Upper lobe of left lung (tissue), 6 donors: ENCODE measurements at regions not wholly inside any gene's neighbourhood (a gene's known extent, or its start where the extent isn't known, plus 50 kb on each side); places are given as distances from the start of the nearest gene placed in this dataset.

Experiments used
- ATAC-seq, 2 donors: fragments of 200-7000 bp; cut with Tn5 transposase; one replicate each; pipeline ENCODE4 v1.9.1; 2022; ENCODE audit warnings: mild to moderate bottlenecking in 2 of 2, moderate library complexity in 2 of 2; ENCODE audit not compliant: low FRiP score in 2 of 2
- DNase-seq, 2 donors: peaks; one replicate each; pipeline ENCODE4 v3.0.0-alpha.2; 2019 to 2020
- H3K27ac ChIP-seq, 4 donors: fragments of 200-600 bp; sonication (generic); one replicate each; pipeline ENCODE4 v1.5.1; 2016 to 2019
- H3K27me3 ChIP-seq, 4 donors: fragments of 200-600 bp; sonication (generic); one replicate each; pipeline ENCODE4 v1.5.1; 2017 to 2019
- H3K36me3 ChIP-seq, 4 donors: fragments of 200-600 bp; sonication (generic); one replicate each; pipeline ENCODE4 v1.5.1; 2016 to 2019
- H3K4me1 ChIP-seq, 4 donors: fragments of 200-600 bp; sonication (generic); one replicate each; pipeline ENCODE4 v1.5.1; 2018 to 2019
- H3K4me3 ChIP-seq, 4 donors: fragments of 200-600 bp; sonication (generic); one replicate each; pipeline ENCODE4 v1.5.1; 2017 to 2019; ENCODE audit warnings: mild to moderate bottlenecking in 2 of 4, moderate library complexity in 1 of 4
- H3K9me3 ChIP-seq, 4 donors: fragments of 200-600 bp; sonication (generic); one replicate each; pipeline ENCODE4 v1.5.1; 2018 to 2019
- EP300 ChIP-seq, 4 donors: sonication (generic); formaldehyde crosslinking; IDR thresholded peaks; one replicate each; pipeline ENCODE4 v1.5.1; 2017; ENCODE audit warnings: antibody characterized with exemption in 4 of 4, control low read depth in 2 of 4
- POLR2A ChIP-seq, 4 donors: fragments of 450-650 bp; IDR thresholded peaks; one replicate each; pipeline ENCODE4 v1.5.1; 2016 to 2017; ENCODE audit warnings: antibody characterized with exemption in 4 of 4, mild to moderate bottlenecking in 2 of 4
- POLR2AphosphoS5 ChIP-seq, 2 donors: sonication (generic); formaldehyde crosslinking; IDR thresholded peaks; one replicate each; pipeline ENCODE4 v1.5.1; 2017; ENCODE audit warnings: antibody characterized with exemption in 2 of 2
- WGBS, 2 donors: methylation state at CpG; one replicate each; pipeline ENCODE4 v1.1.5; 2017 to 2018; 5-methylcytosine and 5-hydroxymethylcytosine counted together
- TF ChIP-seq, protein P1 (sequence below), 6 experiments: fragments of 450-650 bp in 4 of 6; fragments of 200-600 bp in 2 of 6; sonication (generic) in 2 of 6; IDR thresholded peaks; one replicate each; pipeline ENCODE4 v1.5.1; 2016 to 2019; ENCODE audit warnings: antibody characterized with exemption in 6 of 6
- donor health status: DM: no; HTN: no; CAD: no; lungs with moderate emphysema.
- donor health status: DM: no; HTN: yes; CAD: no; lungs with severe emphysema.

DNA sequence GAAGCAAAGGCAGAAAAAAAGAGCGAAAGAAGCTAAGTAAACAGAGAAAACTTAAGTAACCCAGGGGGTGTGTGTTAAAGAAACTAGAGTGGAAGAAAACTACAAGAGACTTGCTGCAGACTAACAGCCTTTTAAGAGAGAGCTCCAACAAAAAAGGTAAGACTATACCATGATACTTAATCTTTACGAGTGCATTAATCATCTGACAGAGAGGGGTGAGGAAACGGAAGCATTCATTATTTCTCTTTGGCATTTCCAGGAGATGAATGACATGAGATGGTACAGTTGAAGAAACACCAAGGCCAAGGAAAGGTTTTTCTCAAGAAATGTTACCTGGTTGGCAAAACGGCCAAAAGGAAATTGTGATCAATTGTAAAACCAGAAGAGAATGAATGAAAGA is 906.8 kb downstream of the QKI start:
- H3K4me3 ChIP-seq, result no peak overlapping the region
- 75 to 77% methylated on average over 4 of the region's 4 CpGs for WGBS, 2 donors
- H3K27me3 ChIP-seq, result no peaks in the 10 kb centered on the region
- H3K4me1 ChIP-seq, result no peaks in the 10 kb centered on the region
- H3K27ac ChIP-seq, result no peak overlapping the region
- no peak for TF ChIP-seq POLR2A (IDR thresholded peaks at IDR 0.05)
- TF ChIP-seq POLR2AphosphoS5 (IDR thresholded peaks at IDR 0.05), result no peak
- no peak for TF ChIP-seq EP300 (IDR thresholded peaks at IDR 0.05)
- TF ChIP-seq, protein P1, sequence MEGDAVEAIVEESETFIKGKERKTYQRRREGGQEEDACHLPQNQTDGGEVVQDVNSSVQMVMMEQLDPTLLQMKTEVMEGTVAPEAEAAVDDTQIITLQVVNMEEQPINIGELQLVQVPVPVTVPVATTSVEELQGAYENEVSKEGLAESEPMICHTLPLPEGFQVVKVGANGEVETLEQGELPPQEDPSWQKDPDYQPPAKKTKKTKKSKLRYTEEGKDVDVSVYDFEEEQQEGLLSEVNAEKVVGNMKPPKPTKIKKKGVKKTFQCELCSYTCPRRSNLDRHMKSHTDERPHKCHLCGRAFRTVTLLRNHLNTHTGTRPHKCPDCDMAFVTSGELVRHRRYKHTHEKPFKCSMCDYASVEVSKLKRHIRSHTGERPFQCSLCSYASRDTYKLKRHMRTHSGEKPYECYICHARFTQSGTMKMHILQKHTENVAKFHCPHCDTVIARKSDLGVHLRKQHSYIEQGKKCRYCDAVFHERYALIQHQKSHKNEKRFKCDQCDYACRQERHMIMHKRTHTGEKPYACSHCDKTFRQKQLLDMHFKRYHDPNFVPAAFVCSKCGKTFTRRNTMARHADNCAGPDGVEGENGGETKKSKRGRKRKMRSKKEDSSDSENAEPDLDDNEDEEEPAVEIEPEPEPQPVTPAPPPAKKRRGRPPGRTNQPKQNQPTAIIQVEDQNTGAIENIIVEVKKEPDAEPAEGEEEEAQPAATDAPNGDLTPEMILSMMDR (IDR thresholded peaks at IDR 0.05), result no peak
- ATAC-seq (no peak), DNase-seq (no peak)
- H3K9me3 ChIP-seq, result no peaks in the 10 kb centered on the region
- no peaks in the 10 kb centered on the region for H3K36me3 ChIP-seq

DNA sequence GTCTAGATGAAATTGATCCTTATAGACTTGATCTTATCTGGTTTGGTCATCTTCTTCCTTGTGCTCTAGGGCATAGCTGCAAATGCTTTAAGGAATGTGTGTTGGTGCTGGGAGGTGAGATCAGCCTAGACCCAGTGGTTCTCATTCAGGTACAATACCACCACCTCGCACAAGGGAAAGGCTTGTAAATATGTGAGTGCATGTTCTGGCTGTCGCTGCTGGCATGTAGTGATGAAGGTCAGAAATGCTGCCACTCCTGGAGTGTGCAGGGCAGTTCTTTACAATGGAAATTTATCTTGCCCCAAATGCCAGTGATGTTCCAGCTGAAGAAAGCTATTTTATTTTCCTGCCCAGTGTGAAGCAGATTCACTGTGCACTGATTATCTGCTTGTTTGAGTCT is 900.9 kb downstream of the QKI start:
- H3K4me1 ChIP-seq, result no peaks in the 10 kb centered on the region
- peaks cover 0 to 3% (median 0%) of the 10 kb centered on the region in 4 donors for H3K9me3 ChIP-seq
- no peak for ATAC-seq
- no peaks in the 10 kb centered on the region for H3K36me3 ChIP-seq
- WGBS, 2 donors, result 63 to 85% methylated on average over 1 to 2 of the region's 2 CpGs
- TF ChIP-seq POLR2A (IDR thresholded peaks at IDR 0.05) (no peak), POLR2AphosphoS5 (IDR thresholded peaks at IDR 0.05) (no peak), EP300 (IDR thresholded peaks at IDR 0.05) (no peak)
- TF ChIP-seq, protein P1 (IDR thresholded peaks at IDR 0.05), result no peak
- no peaks in the 10 kb centered on the region for H3K27me3 ChIP-seq
- DNase-seq, result no peak
- H3K4me3 ChIP-seq, result no peak overlapping the region
- no peak overlapping the region for H3K27ac ChIP-seq

DNA sequence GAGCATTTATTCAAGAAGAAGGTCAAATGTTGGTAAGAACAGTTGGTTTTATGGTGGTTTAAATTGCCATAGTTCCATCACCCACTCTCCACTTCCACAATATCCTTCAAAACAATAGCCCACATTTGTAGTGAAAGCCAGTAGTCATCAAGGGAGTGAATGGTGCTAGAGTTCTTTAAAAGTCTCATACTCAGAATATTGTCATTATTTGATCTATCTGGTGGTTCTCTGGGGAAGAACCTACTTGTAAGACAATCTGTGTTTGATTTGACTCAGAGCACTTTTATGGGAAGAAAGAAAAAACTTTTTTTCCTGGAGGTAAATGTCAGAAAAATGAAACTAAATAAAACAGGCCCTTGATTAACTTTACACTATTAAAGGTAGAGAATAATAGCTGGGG is 893.8 kb downstream of the QKI start:
- ATAC-seq (no peak), DNase-seq (no peak)
- TF ChIP-seq POLR2A (IDR thresholded peaks at IDR 0.05) (no peak), EP300 (IDR thresholded peaks at IDR 0.05) (no peak), POLR2AphosphoS5 (IDR thresholded peaks at IDR 0.05) (no peak)
- TF ChIP-seq, protein P1 (IDR thresholded peaks at IDR 0.05), result no peak
- Histone ChIP-seq H3K4me3 (no peak overlapping the region), H3K27ac (no peak overlapping the region), H3K4me1 (no peaks in the 10 kb centered on the region), H3K9me3 (peaks cover 0 to 4% (median 2%) of the 10 kb centered on the region in 4 donors), H3K36me3 (no peaks in the 10 kb centered on the region), H3K27me3 (no peaks in the 10 kb centered on the region)

- H3K36me3 ChIP-seq, result no peaks in the 10 kb centered on the region
- no peak overlapping the region for H3K4me3 ChIP-seq
- 75 to 82% methylated on average over 5 of the region's 5 CpGs for WGBS, 2 donors
- peaks cover 0 to 4% (median 0%) of the 10 kb centered on the region in 4 donors for H3K9me3 ChIP-seq
- ATAC-seq, result peak in 1 of 2 donors; percentile 91
- H3K27me3 ChIP-seq, result no peaks in the 10 kb centered on the region
- no peak for DNase-seq
- no peak overlapping the region for H3K27ac ChIP-seq
- no peaks in the 10 kb centered on the region for H3K4me1 ChIP-seq
- TF ChIP-seq POLR2A (IDR thresholded peaks at IDR 0.05) (no peak), POLR2AphosphoS5 (IDR thresholded peaks at IDR 0.05) (no peak), EP300 (IDR thresholded peaks at IDR 0.05) (no peak)
- TF ChIP-seq, protein P1 (IDR thresholded peaks at IDR 0.05), result no peak
Observed at GRCh38 chr6:164303102-164303964, 888.8 kb downstream of the QKI start.

GRCh38 chr6:164296411-164296810 is 881.9 kb downstream of the QKI start:
- peaks cover 0 to 4% (median 1%) of the 10 kb centered on the region in 4 donors for H3K9me3 ChIP-seq
- H3K36me3 ChIP-seq, result no peaks in the 10 kb centered on the region
- H3K27me3 ChIP-seq, result no peaks in the 10 kb centered on the region
- no peak for ATAC-seq
- TF ChIP-seq POLR2AphosphoS5 (IDR thresholded peaks at IDR 0.05) (no peak), POLR2A (IDR thresholded peaks at IDR 0.05) (no peak), EP300 (IDR thresholded peaks at IDR 0.05) (no peak)
- TF ChIP-seq, protein P1 (IDR thresholded peaks at IDR 0.05), result no peak
- no peak for DNase-seq
- no peak overlapping the region for H3K27ac ChIP-seq
- WGBS, 2 donors, result 87 to 89% methylated on average over 4 of the region's 4 CpGs
- H3K4me1 ChIP-seq, result no peaks in the 10 kb centered on the region
- H3K4me3 ChIP-seq, result no peak overlapping the region
